Keratinocyte (primary cell): ENCODE measurements at regions not wholly inside any gene's neighbourhood (a gene's known extent, or its start where the extent isn't known, plus 50 kb on each side); places are given as distances from the start of the nearest gene placed in this dataset.

Source experiments
- CTCF ChIP-seq, 3 experiments: IDR thresholded peaks in 1 of 3; conservative IDR thresholded peaks in 1 of 3; optimal IDR thresholded peaks in 1 of 3; 2 replicates in 2 of 3; 3 replicates in 1 of 3; pipeline versions ENCODE3 to v1.5.1; 2011; ENCODE audit warnings: low read length in 3 of 3, mild to moderate bottlenecking in 3 of 3, moderate library complexity in 2 of 3, control low read depth in 1 of 3, inconsistent platforms in 1 of 3; ENCODE audit not compliant: insufficient read depth in 2 of 3; ENCODE audit errors: extremely low read depth in 1 of 3
- EZH2 ChIP-seq: IDR thresholded peaks from one replicate; pipeline ENCODE4 v1.6.1; 2012; ENCODE audit warnings: inconsistent platforms, mild to moderate bottlenecking, low read length, moderate library complexity

- TF ChIP-seq EZH2 (no peak), CTCF (optimal IDR thresholded peaks at IDR 0.05 in 1 of 3, IDR thresholded peaks at IDR 0.05 in 1 of 3, conservative IDR thresholded peaks at IDR 0.05 in 1 of 3; ENCODE audit: extremely low read depth in 1 of 3, insufficient read depth in 2 of 3, low read length in 3 of 3) (no peak)
Measured at GRCh38 chr2:201536754-201537153, 85.2 kb downstream of the STRADB start.
